ENCODE measurements at regions not wholly inside any gene's neighbourhood (a gene's known extent, or its start where the extent isn't known, plus 50 kb on each side); places are given as distances from the start of the nearest gene placed in this dataset.
"Not testable (repeated sequence)": the region's sequence is repeated elsewhere in the genome, so short reads cannot be mapped to it uniquely, and the experiment has no call there.

- no peaks in the 10 kb centered on the region for H3K4me1 Mint-ChIP-seq (ENCODE audit: unreplicated experiment)
- H3K9me3 Mint-ChIP-seq (ENCODE audit: unreplicated experiment), result no peaks in the 10 kb centered on the region
- H3K4me3 Mint-ChIP-seq (ENCODE audit: unreplicated experiment), result no peak overlapping the region
Measured at GRCh38 chr12:68481181-68481941, 129.3 kb upstream of the RAP1B start.

GRCh38 chr12:68482014-68482413 is 128.7 kb upstream of the RAP1B start:
- TF ChIP-seq CTCF (IDR thresholded peaks at IDR 0.05; ENCODE audit: unreplicated experiment), result no peak
- H3K4me1 Mint-ChIP-seq (ENCODE audit: unreplicated experiment), result no peaks in the 10 kb centered on the region
- DNase-seq (ENCODE audit: low spot score), result no peak
- no peak overlapping the region for H3K4me3 Mint-ChIP-seq (ENCODE audit: unreplicated experiment)
- peaks cover 2% of the 10 kb centered on the region for H3K27me3 Mint-ChIP-seq (ENCODE audit: unreplicated experiment)
- no peaks in the 10 kb centered on the region for H3K9me3 Mint-ChIP-seq (ENCODE audit: unreplicated experiment)
- H3K27ac Mint-ChIP-seq (ENCODE audit: unreplicated experiment), result no peak overlapping the region
- H3K36me3 Mint-ChIP-seq (ENCODE audit: low read depth, unreplicated experiment), result no peaks in the 10 kb centered on the region

More at GRCh38 chr12:68481181-68481941, 129.3 kb upstream of the RAP1B start:
- Mint-ChIP-seq H3K27me3 (ENCODE audit: unreplicated experiment) (peaks cover 2% of the 10 kb centered on the region), H3K36me3 (ENCODE audit: low read depth, unreplicated experiment) (no peaks in the 10 kb centered on the region), H3K27ac (ENCODE audit: unreplicated experiment) (no peak overlapping the region)
- DNase-seq (ENCODE audit: low spot score), result no peak
- no peak for TF ChIP-seq CTCF (IDR thresholded peaks at IDR 0.05; ENCODE audit: unreplicated experiment)

GRCh38 chr12:68482660-68483059 is 128.0 kb upstream of the RAP1B start:
- no peaks in the 10 kb centered on the region for H3K9me3 Mint-ChIP-seq (ENCODE audit: unreplicated experiment)
- H3K27me3 Mint-ChIP-seq (ENCODE audit: unreplicated experiment), result peaks cover 1% of the 10 kb centered on the region
- no peak for DNase-seq (ENCODE audit: low spot score)
- no peaks in the 10 kb centered on the region for H3K36me3 Mint-ChIP-seq (ENCODE audit: low read depth, unreplicated experiment)
- H3K4me3 Mint-ChIP-seq (ENCODE audit: unreplicated experiment), result no peak overlapping the region
- H3K4me1 Mint-ChIP-seq (ENCODE audit: unreplicated experiment), result no peaks in the 10 kb centered on the region
- no peak for TF ChIP-seq CTCF (IDR thresholded peaks at IDR 0.05; ENCODE audit: unreplicated experiment)
- H3K27ac Mint-ChIP-seq (ENCODE audit: unreplicated experiment), result no peak overlapping the region

- Mint-ChIP-seq H3K36me3 (ENCODE audit: low read depth, unreplicated experiment) (no peaks in the 10 kb centered on the region), H3K9me3 (ENCODE audit: unreplicated experiment) (no peaks in the 10 kb centered on the region), H3K4me3 (ENCODE audit: unreplicated experiment) (no peak overlapping the region), H3K27ac (ENCODE audit: unreplicated experiment) (no peak overlapping the region), H3K4me1 (ENCODE audit: unreplicated experiment) (no peaks in the 10 kb centered on the region), H3K27me3 (ENCODE audit: unreplicated experiment) (peaks cover 1% of the 10 kb centered on the region)
- no peak for DNase-seq (ENCODE audit: low spot score)
- TF ChIP-seq CTCF (IDR thresholded peaks at IDR 0.05; ENCODE audit: unreplicated experiment), result no peak
Measured at GRCh38 chr12:68483592-68484383, 126.9 kb upstream of the RAP1B start.

- H3K27me3 Mint-ChIP-seq (ENCODE audit: unreplicated experiment); H3K27ac Mint-ChIP-seq (ENCODE audit: unreplicated experiment); H3K9me3 Mint-ChIP-seq (ENCODE audit: unreplicated experiment); H3K4me3 Mint-ChIP-seq (ENCODE audit: unreplicated experiment); H3K36me3 Mint-ChIP-seq (ENCODE audit: low read depth, unreplicated experiment); DNase-seq (ENCODE audit: low spot score); H3K4me1 Mint-ChIP-seq (ENCODE audit: unreplicated experiment): not testable (repeated sequence)
Measured at GRCh38 chr12:68484578-68484977, 126.1 kb upstream of the RAP1B start.

GRCh38 chr12:68486449-68486848 is 124.2 kb upstream of the RAP1B start:
- H3K9me3 Mint-ChIP-seq (ENCODE audit: unreplicated experiment); H3K4me1 Mint-ChIP-seq (ENCODE audit: unreplicated experiment); H3K4me3 Mint-ChIP-seq (ENCODE audit: unreplicated experiment); H3K27ac Mint-ChIP-seq (ENCODE audit: unreplicated experiment); H3K27me3 Mint-ChIP-seq (ENCODE audit: unreplicated experiment); H3K36me3 Mint-ChIP-seq (ENCODE audit: low read depth, unreplicated experiment); DNase-seq (ENCODE audit: low spot score): not testable (repeated sequence)

Data from endothelial cell (in vitro differentiated cells).